GF-D8 (cell line): ENCODE measurements at regions not wholly inside any gene's neighbourhood (a gene's known extent, or its start where the extent isn't known, plus 50 kb on each side); places are given as distances from the start of the nearest gene placed in this dataset.

Source experiments
- DNase-seq: peaks from one replicate; lab custom pipeline; 2025; lab: John Stamatoyannopoulos, UW

DNA sequence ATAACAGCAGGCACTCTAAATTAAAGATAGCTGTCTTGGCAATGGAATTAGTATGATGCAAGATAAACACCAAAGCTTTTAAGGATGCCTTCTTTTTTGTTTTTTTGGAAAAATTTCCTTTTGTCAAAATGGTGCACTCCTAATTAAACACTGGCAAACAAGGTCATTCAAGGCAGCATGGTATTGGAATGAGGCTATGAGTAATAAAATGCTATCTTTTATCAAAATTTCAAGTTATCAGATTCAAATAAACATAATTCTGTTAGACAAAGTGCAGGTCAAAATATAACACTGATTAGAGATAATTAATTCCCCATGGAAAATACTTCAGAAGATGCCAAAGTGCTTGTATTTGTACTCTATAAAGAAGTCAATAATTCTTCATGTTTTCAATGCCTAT is 514.1 kb downstream of the TENT5A start:
- DNase-seq, result no peak

DNA sequence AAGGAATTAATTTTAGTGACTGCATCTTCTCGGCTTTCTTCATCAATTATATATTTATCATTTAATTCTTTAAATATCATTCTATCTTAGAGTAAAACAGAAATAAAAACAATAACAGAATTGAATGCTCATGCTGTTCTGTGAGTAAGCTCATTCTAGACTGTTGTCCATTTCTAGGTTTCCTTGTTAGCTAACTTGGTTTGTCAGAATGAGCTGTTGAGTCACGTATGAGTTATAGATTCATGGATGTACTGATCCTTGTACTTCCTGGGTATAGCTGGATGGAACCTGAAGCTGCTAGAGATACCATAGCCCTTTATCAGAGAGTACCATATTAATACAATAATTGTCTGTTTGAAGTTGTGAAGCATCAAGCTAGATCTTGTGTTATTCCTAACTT is 515.3 kb downstream of the TENT5A start:
- DNase-seq, result no peak

DNA sequence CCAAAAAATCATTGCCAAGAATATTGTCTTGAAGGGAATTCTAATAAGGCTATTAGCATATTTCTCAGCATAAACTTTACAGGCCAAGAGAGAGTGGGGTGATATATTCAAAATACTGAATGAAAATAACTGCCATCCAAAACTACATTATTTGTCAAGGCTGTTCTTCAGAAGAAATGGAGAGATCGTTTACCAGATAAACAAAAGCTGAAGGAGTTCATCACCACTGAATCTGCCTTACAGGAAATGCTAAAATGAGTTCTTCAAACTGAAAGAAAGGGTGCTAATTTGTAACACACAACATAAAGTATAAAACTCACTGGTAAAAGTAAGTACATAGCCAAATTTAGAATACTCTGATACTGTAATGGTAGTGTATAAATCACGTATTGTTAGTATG is 517.0 kb downstream of the TENT5A start:
- DNase-seq, result no peak

DNA sequence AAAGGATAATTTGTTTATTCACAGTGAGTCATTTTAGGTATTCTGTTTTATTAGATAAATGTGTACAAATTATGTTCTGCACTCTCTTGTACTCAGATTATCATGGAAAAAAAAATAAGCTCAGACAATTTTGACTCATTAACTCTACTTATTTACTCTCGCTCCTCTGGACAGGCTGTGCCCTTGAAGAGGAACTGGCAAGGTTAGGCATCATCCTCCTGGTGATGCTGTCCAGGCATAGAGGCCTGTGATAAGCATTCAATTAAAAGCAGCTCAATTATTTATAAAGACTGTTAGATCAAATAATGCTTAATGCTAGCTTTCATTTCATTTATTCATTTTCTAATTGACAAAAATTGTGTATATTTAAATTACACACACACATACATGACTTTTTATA is 518.5 kb downstream of the TENT5A start:
- no peak for DNase-seq

DNA sequence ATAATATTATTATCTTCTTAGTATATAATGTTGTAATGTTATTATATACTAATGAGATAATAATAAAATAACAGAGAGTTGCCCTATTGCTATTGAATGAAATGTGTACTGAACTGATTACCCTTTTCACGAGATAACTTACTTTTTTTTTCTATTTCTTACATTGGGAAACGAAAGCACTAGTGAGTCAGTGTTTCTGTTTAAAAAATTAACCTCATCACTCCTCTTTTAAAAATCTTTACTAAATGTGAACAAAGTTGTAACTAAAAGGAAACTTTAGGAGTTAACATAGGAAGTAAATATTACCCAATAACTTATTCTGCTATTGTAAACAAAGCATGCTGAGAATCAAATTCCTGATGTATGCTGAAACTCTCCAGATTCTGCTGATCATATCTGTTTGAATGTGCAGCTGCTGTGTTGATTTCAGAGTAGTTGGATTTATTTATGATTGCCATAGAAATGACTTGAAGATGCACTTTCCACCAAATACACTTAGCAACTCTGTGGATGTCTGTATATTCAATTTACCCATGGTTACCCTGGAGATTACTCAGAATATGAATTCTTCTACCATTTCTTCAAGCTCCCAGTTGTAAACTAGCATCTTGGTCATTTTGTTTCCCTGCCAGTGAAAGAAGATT is 523.4 kb downstream of the TENT5A start:
- no peak for DNase-seq

DNA sequence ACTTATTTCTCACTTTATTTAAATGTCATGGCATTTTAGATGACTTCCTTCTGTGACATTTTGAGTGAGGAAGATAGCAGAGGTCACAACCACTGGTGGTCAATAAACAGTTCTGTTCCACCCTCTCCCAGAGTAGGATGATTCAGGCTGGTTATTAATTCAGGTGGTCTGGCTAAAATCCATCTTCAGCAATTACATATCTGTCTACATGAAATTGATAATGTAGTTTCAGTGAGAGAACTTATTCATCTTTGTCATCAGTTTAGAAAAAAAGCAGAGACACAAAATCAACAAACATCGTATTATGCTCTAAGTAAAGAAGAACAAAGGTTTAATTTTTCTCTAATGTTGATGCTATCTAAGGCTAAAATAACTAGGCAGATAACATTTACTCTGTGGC is 525.5 kb downstream of the TENT5A start:
- DNase-seq, result no peak

DNA sequence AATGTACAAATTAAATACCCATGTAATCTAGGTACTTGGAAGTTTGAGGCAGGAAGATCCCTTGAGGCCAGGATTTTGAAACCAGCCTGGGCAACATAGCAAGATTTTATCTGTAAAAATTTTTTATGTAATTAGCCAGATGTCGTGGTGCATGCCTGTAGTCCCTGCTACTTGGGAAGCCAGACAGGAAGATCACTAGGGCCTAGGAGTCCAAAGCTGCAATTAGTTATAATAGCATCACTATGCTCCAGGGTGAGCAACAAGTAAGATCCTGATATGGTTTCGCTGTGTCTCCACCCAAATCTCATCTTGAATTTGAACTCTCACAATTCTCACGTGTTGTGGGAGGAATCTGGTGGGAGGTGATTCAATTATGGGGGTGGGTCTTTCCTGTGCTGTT is 535.8 kb downstream of the TENT5A start:
- DNase-seq, result no peak

DNA sequence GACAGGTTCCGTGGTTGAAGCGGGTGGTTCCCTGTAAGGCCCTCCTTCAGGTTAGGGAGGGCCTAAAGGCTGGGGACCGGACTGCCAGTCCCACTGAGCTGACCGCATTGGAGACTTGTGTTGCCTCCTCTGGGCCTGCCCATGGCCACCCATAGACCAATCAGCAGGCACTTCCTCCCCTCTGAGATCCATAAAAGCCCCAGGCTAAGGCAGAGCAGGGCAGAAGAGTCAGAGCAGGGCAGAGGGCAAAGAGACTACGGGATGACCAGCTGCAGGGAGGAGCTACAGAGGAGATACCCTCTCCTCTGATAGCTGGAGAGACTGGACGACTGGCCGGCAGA is 537.4 kb downstream of the TENT5A start:
- DNase-seq, result no peak

DNA sequence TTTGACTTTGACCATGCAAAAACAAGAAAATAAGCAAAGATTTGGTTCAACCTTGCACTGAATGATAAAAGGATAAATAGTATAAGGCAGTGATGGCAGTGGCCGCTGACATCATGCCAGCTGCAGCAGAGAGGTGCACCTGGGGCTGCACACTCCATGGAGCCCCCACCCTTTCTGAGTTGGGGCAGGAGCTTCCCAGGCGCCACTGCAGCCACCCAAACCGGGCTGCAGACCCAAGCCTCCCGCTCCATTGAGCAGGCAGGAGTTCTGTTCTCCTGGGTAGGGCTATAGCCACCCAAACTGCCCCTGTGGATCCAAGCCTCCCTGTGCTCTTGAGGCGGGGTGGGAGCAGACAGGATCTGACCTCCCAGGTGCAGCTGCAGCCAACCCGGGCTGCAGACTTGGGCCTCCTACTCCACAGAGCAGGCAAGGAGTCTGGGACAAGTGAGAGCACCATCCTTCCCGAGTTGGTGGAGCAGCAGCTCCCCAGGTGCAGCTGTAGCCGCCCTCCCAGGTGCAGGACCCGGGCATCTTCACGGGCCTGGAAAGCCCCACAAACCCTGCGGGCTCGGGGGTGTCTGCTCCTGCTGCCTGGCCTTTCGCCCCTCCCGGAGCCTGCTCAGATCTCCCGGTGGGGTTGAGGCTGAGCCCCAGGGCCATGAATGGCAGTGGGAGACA is 537.9 kb downstream of the TENT5A start:
- no peak for DNase-seq

DNA sequence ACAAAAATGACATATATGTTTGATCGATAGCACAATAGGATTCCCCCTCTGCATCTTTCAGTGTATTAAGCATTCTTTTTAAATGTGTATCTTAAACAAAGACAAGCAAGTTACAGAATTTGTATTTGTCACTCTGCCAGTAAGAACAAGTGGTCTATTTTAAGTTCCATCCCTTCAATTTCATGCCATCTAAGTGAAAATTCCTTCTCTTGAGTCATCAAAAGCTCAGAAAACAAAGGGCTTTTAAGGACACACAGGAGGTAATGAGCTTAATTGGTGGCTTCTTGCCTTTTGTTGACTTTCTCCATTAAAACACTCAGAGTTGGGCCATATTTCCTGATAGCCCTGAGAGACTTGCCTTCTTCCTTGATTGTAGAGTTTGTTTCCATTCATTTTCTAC is 547.8 kb downstream of the TENT5A start:
- no peak for DNase-seq

DNA sequence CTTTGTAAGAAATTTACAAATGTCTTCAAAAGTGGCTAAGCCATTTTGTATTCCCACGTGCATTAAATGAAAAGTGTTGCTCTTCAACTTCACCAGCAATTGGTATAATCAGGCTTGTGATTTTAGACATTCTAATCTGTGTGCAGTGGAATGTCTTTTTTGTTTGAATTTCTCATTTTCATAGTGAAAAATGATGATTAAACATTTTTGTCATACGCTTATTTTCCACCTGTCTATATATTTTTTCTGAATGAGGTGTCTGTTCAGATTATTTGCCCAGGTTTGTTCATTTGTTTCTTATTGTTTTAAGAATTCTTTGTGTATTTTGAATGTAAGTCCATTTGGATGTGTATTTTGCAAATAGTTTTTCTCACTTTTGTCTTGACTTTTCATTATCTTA is 558.1 kb downstream of the TENT5A start:
- DNase-seq, result no peak

DNA sequence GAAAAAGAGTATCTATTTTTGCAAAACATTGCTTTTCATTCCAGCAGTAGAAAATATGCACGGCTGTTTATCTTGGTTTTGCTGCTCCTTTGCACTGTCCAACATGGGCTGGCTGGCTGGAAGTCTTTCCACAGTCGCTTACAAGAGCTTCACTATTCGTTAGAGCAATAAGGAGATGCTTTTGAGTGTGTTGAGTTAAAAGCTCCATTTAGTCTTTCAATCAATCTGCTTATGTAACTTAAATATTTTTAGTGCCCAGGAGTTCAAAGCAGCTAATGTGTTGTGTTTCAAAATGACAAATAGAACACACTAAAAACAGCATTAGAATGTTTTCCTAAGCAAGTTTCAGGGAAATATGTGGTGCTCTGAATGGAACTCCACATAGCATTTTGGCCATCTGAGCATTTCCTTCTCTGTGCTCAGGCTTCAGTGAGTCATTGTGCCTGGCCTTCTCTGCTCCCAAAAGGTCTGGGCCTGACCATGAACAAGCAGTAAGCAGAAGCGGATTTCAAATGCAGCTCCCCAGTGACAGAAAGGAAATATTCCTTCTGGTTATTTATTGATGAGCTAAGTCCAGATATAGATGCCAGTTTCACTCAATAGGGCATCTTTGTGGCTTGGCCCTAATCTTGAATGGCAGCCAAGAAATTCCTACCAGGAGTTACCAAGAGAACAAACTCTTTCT is 580.3 kb downstream of the TENT5A start:
- DNase-seq, result no peak

DNA sequence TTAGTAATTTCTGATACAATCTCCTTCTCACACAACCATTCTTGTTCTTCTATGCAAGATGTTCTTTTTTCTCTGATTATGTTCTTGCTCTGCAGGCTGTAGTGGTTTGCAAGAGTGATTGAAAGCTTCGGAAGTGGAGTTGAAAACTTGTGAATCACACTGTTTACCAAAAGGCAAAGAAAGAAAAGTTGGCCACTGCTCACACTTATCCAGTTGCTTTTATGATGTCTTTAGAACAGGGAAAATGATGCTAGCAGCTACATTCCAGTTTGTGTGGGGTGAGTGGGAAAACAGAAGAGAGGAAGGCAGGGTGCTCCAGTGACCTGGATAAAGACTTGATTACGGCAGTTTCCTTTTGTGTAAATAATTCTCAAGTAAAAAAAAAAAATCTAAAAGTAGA is 583.3 kb downstream of the TENT5A start:
- no peak for DNase-seq

DNA sequence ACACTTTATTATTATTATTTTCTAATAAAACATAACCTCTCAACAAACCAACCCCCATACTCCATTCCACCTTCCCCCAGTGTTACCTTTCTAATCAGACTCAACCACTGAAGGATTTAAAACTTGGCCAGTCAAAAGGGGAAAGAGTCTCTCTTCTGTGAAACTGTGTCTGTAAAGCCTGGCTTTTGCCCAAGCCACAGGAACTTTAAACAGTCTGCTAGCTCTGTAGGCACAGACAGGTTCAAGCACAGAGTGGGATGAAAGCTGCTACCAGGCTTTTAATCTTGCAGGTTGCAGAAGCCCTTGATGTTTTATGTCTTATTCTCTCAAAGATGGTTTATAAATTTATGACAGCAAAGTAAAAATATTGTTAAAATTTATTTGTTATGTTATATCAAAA is 585.7 kb downstream of the TENT5A start:
- DNase-seq, result no peak

DNA sequence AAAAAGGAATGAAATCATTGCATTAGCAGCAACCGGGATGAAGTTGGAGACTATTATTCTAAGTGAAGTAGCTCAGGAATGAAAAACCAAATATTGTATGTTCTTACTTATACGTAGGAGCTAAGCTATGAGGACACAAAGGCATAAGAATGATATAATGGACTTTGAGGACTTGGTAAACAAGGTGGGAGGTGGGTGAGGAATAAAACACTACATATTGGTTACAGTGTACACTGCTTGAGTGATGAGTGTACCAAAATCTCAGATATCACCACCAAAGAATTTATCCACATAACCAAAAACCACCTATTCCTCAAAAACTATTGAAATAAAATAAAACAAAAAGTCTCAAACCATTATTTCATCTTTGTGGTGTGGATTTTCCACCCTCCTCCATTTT is 593.5 kb downstream of the TENT5A start:
- DNase-seq, result no peak

DNA sequence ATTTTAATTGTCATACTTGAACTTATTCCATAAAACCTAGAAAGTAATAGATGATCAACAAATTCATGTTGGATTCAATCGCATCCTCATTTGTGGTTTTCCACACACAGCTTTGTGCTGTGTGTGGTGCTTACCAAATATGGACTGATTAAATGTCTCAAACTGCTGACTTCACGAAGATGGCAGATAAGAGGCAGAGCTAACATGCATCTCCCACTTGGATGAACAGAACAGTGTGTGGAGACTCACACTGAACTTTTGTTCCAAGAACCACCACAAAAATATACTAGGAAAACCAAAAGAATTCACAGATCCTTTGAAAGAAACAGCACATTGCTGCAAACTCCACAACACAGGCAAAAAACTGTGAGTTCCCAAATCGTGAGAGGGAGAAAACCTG is 603.7 kb downstream of the TENT5A start:
- no peak for DNase-seq

DNA sequence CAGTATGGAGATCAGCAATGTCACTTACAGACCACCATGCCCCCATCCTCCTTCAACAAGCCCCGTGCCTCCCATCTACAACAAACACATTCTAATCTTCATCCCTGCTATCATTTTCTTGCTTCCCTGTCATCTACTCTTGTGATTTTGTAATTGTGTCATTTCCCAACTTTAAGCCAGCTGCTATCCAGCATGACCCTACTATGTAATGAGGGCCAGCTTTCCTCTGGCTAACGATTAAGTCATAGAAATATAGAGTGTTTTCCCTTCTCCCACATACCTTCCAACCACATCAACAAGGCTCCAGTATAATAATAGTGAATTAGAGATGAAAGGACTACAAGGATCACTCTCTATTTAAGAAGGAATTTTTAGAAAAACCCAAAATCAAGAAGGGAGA is 607.0 kb downstream of the TENT5A start:
- DNase-seq, result no peak

DNA sequence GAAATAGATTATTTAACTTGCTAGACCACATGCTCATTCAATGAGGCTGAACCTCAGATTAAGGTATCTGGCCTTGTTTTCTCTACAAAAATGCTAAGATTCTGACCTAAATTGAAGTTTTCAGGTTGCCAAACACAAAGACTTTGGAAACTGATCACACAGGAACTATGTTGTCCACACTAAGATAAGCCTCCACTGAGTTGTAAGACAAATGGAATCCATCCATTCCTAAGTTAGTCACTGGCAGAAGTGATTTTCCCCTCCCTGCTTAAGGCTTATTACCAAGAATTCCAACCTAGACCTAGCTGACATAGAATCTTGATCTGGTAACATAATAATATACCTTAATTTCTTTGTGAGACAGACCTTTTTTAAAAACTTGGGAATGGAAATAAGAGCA is 608.1 kb downstream of the TENT5A start:
- DNase-seq, result no peak

DNA sequence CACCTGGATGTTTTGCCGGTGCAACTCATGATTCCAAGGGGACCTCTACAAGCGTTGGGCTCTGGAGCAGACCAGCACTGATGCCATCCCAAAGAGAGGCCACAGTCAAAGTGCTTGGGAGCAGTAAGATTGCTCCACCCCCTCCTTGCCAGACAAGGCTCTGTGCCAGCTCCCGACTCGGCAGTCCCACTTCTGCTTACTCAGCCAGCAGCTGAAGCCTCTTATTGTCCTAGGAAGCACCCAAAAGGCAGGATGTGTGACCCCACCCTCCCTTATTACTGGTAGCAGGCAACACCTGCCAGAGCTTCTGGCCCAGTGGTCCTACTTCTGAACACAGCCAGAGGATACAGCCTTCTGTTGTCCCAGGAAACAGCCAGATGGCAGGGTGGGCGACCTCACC is 614.2 kb downstream of the TENT5A start:
- DNase-seq, result no peak

DNA sequence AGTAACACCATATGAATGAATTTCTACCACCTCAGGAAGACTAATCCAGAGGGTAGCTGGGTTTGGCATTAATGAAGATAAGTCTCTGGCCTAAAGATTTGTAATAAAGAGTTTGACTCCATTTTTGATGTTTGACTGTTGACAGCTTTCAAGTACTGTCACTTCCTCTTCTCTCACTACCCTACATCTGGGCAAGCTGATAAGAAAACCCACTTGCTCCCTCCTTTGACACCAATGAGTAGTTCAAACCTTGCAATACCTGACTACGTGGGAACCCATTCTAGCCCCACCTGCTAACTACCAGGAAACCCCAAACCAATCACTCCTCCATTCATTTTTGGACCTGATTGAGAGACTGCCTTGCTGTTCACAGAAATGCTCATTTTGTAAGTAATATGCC is 621.5 kb downstream of the TENT5A start:
- DNase-seq, result no peak

DNA sequence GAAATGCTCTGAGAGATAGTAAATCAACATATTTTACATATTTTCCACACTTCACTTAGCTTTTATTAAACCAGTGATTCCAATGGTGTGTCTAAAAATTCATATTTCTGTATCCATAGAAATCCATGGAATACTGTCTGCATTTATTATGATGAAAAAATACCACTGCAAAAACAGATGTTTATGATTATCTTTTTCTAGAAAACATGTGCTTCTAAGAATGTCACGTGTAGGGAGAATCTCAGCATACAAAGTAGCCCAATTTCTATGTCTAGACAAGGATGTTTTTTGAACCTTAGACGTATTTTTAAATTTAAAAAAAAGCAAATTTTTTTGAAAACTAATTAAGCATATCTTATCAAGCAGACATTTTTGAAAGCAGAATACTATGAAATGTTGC is 622.4 kb downstream of the TENT5A start:
- DNase-seq, result no peak

DNA sequence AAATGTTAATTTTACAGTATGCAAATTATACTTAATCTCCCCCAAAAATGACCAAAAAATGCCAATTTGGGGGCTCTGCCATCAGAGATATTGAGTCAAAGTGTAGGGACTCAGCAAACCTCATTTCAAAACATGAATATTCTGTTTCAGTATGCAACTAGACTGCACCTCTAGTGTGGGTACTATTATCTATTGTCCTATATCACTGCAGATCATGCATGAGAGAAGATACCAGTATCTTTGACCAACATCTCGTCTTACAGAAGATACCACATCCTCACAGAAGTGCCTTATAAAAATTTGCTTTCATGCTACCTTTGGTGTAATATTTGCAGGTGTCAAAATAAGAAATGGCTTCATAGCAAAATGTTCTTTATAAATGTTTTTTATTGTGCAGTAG is 623.8 kb downstream of the TENT5A start:
- DNase-seq, result no peak

DNA sequence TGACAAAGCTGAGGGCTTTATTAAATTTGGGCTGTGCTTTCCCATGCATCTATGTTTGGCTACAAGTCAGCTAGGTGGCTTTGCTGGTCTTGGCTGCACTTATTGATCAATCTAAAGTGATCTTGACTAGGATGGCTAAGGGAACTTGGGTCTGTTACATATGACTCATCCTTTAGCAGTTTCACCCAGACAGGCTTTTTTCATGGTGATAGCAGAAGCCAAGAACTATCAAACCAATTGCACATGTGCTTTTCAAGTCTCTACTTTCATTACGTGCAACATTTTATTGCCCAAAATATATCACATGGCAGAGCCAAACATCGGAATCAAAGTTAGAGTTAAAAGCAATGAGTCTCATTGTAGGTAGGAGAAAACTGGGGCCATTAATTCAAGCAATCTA is 626.3 kb downstream of the TENT5A start:
- DNase-seq, result no peak

DNA sequence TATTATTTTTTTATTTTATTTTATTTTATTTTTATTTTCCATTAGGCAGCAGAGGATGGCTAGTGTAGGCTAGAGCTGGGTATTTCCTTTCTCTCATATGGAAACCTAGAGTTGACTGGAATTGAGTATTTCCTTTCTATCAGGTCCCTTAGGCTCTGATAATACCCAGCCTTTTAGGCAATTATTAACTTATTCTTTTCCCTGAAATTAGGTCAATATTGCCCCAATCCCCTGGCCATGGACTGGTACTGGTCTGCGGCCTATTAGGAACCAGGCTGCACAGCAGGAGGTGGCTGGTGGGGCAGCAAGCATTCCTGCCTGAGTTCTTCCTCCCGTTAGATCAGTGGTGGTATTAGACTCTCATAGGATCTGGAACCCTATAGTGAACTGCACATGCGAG is 632.2 kb downstream of the TENT5A start:
- DNase-seq, result no peak
